K562 (cell line): ENCODE measurements at regions not wholly inside any gene's neighbourhood (a gene's known extent, or its start where the extent isn't known, plus 50 kb on each side); places are given as distances from the start of the nearest gene placed in this dataset.
A peak's percentile ranks its signal among the peaks of the same experiment; 100 is the strongest.
"Not testable (repeated sequence)": the region's sequence is repeated elsewhere in the genome, so short reads cannot be mapped to it uniquely, and the experiment has no call there.

Experiments
- ATAC-seq: fragments of 200-7000 bp; cut with Tn5 transposase; 3 replicates; pipeline ENCODE4 v1.9.1; 2020; ENCODE audit warnings: moderate library complexity
- BruUV-seq: library from RNA; stranded (reverse); fragments of 400-500 nt; replicated peaks from 2 replicates; lab custom pipeline; 2021; lab: Mats Ljungman, UMichigan
- CTCF ChIA-PET: fragments of 300-600 bp; formaldehyde crosslinking; extraction: SDS; loops from one replicate; lab custom pipeline; 2021; ENCODE audit warnings: low intra/inter-chr PET ratio; lab: Yijun Ruan, JAX
- POLR2A ChIA-PET: fragments of 300-600, 350-650 bp; sonication (Branson Sonifier 250); formaldehyde crosslinking; extraction: SDS; loops from one replicate; lab custom pipeline; 2021; ENCODE audit warnings: antibody characterized with exemption, inconsistent platforms; lab: Yijun Ruan, JAX
- DNase-seq, 4 experiments: peaks; one replicate each; pipeline versions ENCODE4 v3.0.0 to v3.0.0-alpha.2; 2011 to 2018; ENCODE audit warnings: low spot score in 3 of 4, mixed read lengths in 3 of 4; ENCODE audit errors: extremely low read depth in 1 of 4
- FAIRE-seq: peaks from 2 replicates; lab custom pipeline; 2011; peaks lifted over from hg19 to GRCh38; lab: Jason Lieb, UNC
- H2AFZ ChIP-seq: 2 replicates; pipeline ENCODE4 v1.6.0; 2011; ENCODE audit warnings: low read depth, low read length, control low read depth, inconsistent platforms
- H3K27ac ChIP-seq: fragments of 200-600 bp; 3 replicates; pipeline ENCODE4 v1.8.0; 2011; ENCODE audit warnings: low read depth, mild to moderate bottlenecking, control low read depth, inconsistent platforms, low read length, moderate library complexity, mixed read lengths; ENCODE audit errors: extremely low read depth
- H3K27me3 ChIP-seq, 2 experiments: fragments of 300-600 bp in 1 of 2; 2 replicates in 1 of 2; 3 replicates in 1 of 2; pipeline versions ENCODE4 v1.6.0 to v1.8.0; 2011; ENCODE audit warnings: inconsistent platforms in 2 of 2, low read length in 2 of 2, mild to moderate bottlenecking in 1 of 2, mixed read lengths in 1 of 2, moderate library complexity in 1 of 2; ENCODE audit not compliant: control insufficient read depth in 2 of 2, insufficient read depth in 2 of 2
- H3K36me3 ChIP-seq: fragments of 300-600 bp; 3 replicates; pipeline ENCODE4 v1.8.0; 2011; ENCODE audit warnings: mild to moderate bottlenecking, low read length, inconsistent platforms; ENCODE audit not compliant: control insufficient read depth, insufficient read depth
- H3K4me1 ChIP-seq, 2 experiments: fragments of 200-600 bp in 1 of 2; replicated peaks in 1 of 2; 2 replicates in 1 of 2; 3 replicates in 1 of 2; pipeline versions ENCODE4 v1.5.1 to v1.8.0; 2011; ENCODE audit warnings: inconsistent platforms in 2 of 2, low read length in 2 of 2, mild to moderate bottlenecking in 1 of 2, mixed read lengths in 1 of 2, moderate library complexity in 1 of 2; ENCODE audit not compliant: control insufficient read depth in 2 of 2, insufficient read depth in 2 of 2
- H3K4me2 ChIP-seq: 2 replicates; pipeline ENCODE4 v1.6.1; 2011; ENCODE audit warnings: low read length, control low read depth, inconsistent platforms, mixed read lengths; ENCODE audit not compliant: insufficient read depth
- H3K4me3 ChIP-seq: fragments of 200-600 bp; sonication (generic), shearing (Covaris generic); 2 replicates; pipeline ENCODE4 v1.5.1; 2016; ENCODE audit warnings: control low read depth, inconsistent platforms
- H3K79me2 ChIP-seq: fragments of 200-600 bp; 3 replicates; pipeline ENCODE4 v1.8.0; 2011; ENCODE audit warnings: low read length, inconsistent platforms; ENCODE audit not compliant: control insufficient read depth, insufficient read depth
- H3K9ac ChIP-seq, 2 experiments: 2 replicates each; pipeline versions ENCODE4 v1.6.0 to v1.6.1; 2011; ENCODE audit warnings: low read depth in 2 of 2, low read length in 2 of 2, control low read depth in 1 of 2, inconsistent platforms in 1 of 2, mild to moderate bottlenecking in 1 of 2, mixed read lengths in 1 of 2; ENCODE audit not compliant: insufficient read depth in 1 of 2
- H3K9me1 ChIP-seq: one replicate; pipeline ENCODE4 v1.6.0; 2011; ENCODE audit warnings: inconsistent platforms, mild to moderate bottlenecking, low read length, moderate library complexity; ENCODE audit not compliant: control insufficient read depth, insufficient read depth
- H3K9me3 ChIP-seq: replicated peaks from 2 replicates; pipeline ENCODE4 v1.5.1; 2011; ENCODE audit warnings: low read depth, low read length, inconsistent platforms; ENCODE audit not compliant: control insufficient read depth, insufficient read depth
- H4K20me1 ChIP-seq: replicated peaks from 2 replicates; pipeline ENCODE4 v1.6.1; 2011; ENCODE audit warnings: low read length, inconsistent platforms, mixed read lengths; ENCODE audit not compliant: control insufficient read depth, insufficient read depth
- HMBOX1 ChIP-seq: sonication (generic); IDR thresholded peaks from 2 replicates; pipeline ENCODE4 v1.6.1; 2016
- NR1H2 ChIP-seq: sonication (generic); formaldehyde crosslinking; IDR thresholded peaks from 2 replicates; pipeline ENCODE4 v1.4.0; 2020; ENCODE audit warnings: mild to moderate bottlenecking, missing genetic modification reagents
- PRDM10 ChIP-seq: fragments of 450-650 bp; IDR thresholded peaks from 2 replicates; pipeline ENCODE4 v1.6.1; 2018; ENCODE audit not compliant: partially characterized antibody
- SIRT6 ChIP-seq: IDR thresholded peaks from one replicate; pipeline ENCODE4 v1.6.1; 2012; ENCODE audit warnings: low read depth, mild to moderate bottlenecking, control low read depth, inconsistent platforms, low read length, moderate library complexity
- SUPT5H ChIP-seq: fragments of 450-650 bp; IDR thresholded peaks from 2 replicates; pipeline ENCODE4 v1.6.1; 2016
- ZFP91 ChIP-seq: sonication (generic); formaldehyde crosslinking; IDR thresholded peaks from 2 replicates; pipeline ENCODE4 v1.8.0; 2022; ENCODE audit warnings: mild to moderate bottlenecking, missing genetic modification reagents
- ZNF79 ChIP-seq: fragments of 250-450 bp; sonication (Bioruptor Pico); IDR thresholded peaks from 2 replicates; pipeline ENCODE4 v1.4.0; 2020; ENCODE audit warnings: low read depth, mild to moderate bottlenecking, moderate library complexity
- WGBS: fragments of 100-300 bp; shearing (Covaris generic); methylation state at CpG from one replicate; pipeline ENCODE4 v1.1.6; 2016; ENCODE audit warnings: low coverage, mixed read lengths; ENCODE audit not compliant: insufficient coverage; ENCODE audit errors: missing lambda C conversion rate; 5-methylcytosine and 5-hydroxymethylcytosine counted together
- in situ Hi-C: fragments of 300-500 bp; cut with MboI; formaldehyde crosslinking; loops from 4 replicates; pipeline ENCODE4 v1.15.0; 2018; ENCODE audit warnings: inconsistent platforms, mixed read lengths
- intact Hi-C: fragments of 100-400 bp; cut with micrococcal nuclease; formaldehyde crosslinking; loops from 2 replicates; pipeline ENCODE4 v1.14.2; 2022

- no peak for TF ChIP-seq ZFP91
Measured at GRCh38 chr21:23809573-23809972, 1797.7 kb downstream of the MRPL39 start (continued).

GRCh38 chr21:23806966-23807548 is 1800.2 kb downstream of the MRPL39 start:
- H3K9me3 ChIP-seq, H3K36me3 ChIP-seq, CTCF ChIA-PET, POLR2A ChIA-PET, H3K4me1 ChIP-seq, H3K4me3 ChIP-seq, H2AFZ ChIP-seq, H3K9ac ChIP-seq, BruUV-seq, H3K9me1 ChIP-seq, H3K4me2 ChIP-seq, ATAC-seq, in situ Hi-C loops, H3K27ac ChIP-seq, DNase-seq, FAIRE-seq, H4K20me1 ChIP-seq, intact Hi-C loops, H3K27me3 ChIP-seq, H3K79me2 ChIP-seq: not testable (repeated sequence)
- 19% methylated on average over 11 of the region's 39 CpGs for WGBS

GRCh38 chr21:23804866-23805265 is 1802.4 kb downstream of the MRPL39 start:
- intact Hi-C loops (no loop called here), in situ Hi-C loops (no loop called here)
- Histone ChIP-seq H3K9ac (no peak overlapping the region), H3K9me1 (no peaks in the 10 kb centered on the region), H4K20me1 (no peaks in the 10 kb centered on the region), H3K4me3 (no peak overlapping the region), H3K27me3 (no peaks in the 10 kb centered on the region), H3K27ac (no peak overlapping the region; the same call in 2 of the 3 replicates), H3K79me2 (no peaks in the 10 kb centered on the region), H3K9me3 (0 out of 2 replicates have a peak, but pooled peaks cover 1% of the 10 kb centered on the region), H3K36me3 (no peaks in the 10 kb centered on the region), H3K4me1 (no peaks in the 10 kb centered on the region), H2AFZ (peak overlapping the region; percentile 7; the same call in 1 of the 2 replicates), H3K4me2 (no peak overlapping the region)
- POLR2A ChIA-PET: no interaction called here
- 5% methylated on average over 5 of the region's 5 CpGs for WGBS
- FAIRE-seq (no peak), ATAC-seq (peak; percentile 63), DNase-seq (no peak)
- no TSS peak for BruUV-seq
- CTCF ChIA-PET: no interaction called here
- no peak for TF ChIP-seq SUPT5H
- TF ChIP-seq HMBOX1: no peak
- TF ChIP-seq NR1H2 (CRISPR knock-in tag): no peak
- TF ChIP-seq PRDM10: no peak
- no peak for TF ChIP-seq ZNF79 (CRISPR knock-in tag)
- no peak for TF ChIP-seq SIRT6
